Liver (tissue), 3 donors: ENCODE measurements at regions not wholly inside any gene's neighbourhood (a gene's known extent, or its start where the extent isn't known, plus 50 kb on each side); places are given as distances from the start of the nearest gene placed in this dataset.

Experiments used
- CTCF ChIP-seq: fragments of 150-350 bp; IDR thresholded peaks from 2 replicates; pipeline ENCODE4 v1.5.1; 2017; ENCODE audit warnings: improper control_type of control experiment, low read depth, low read length; ENCODE audit not compliant: missing input control
- MAX ChIP-seq: IDR thresholded peaks from 2 replicates; pipeline ENCODE4 v1.6.1; 2016; ENCODE audit warnings: antibody characterized with exemption
- RAD21 ChIP-seq, 2 donors: IDR thresholded peaks; 2 replicates each; pipeline ENCODE4 v1.6.1; 2016; ENCODE audit warnings: antibody characterized with exemption in 2 of 2, mild to moderate bottlenecking in 2 of 2
- REST ChIP-seq: IDR thresholded peaks from 2 replicates; pipeline ENCODE4 v1.6.1; 2016; ENCODE audit warnings: antibody characterized with exemption, mild to moderate bottlenecking
- SP1 ChIP-seq: IDR thresholded peaks from 2 replicates; pipeline ENCODE4 v1.6.1; 2018; ENCODE audit warnings: antibody characterized with exemption, mild to moderate bottlenecking
- YY1 ChIP-seq: IDR thresholded peaks from 2 replicates; pipeline ENCODE4 v1.6.1; 2016; ENCODE audit warnings: antibody characterized with exemption, mild to moderate bottlenecking
- donor health status: healthy.
- donor health status: healthy.

GRCh38 chr3:104298662-104299061, 1068.0 kb upstream of the ALCAM start:
- TF ChIP-seq CTCF (no peak), RAD21 (IDR thresholded peaks at IDR 0.05) (no peak), REST (no peak), SP1 (no peak), YY1 (no peak), MAX (no peak)
